CD14-positive monocyte (primary cell): ENCODE measurements at regions not wholly inside any gene's neighbourhood (a gene's known extent, or its start where the extent isn't known, plus 50 kb on each side); places are given as distances from the start of the nearest gene placed in this dataset.

Experiments used
- DNase-seq, 3 donors: peaks; one replicate each; pipeline ENCODE4 v3.0.0-alpha.2; 2011 to 2022
- H2AFZ ChIP-seq: 2 replicates; pipeline ENCODE4 v1.6.0; 2012; ENCODE audit warnings: mild to moderate bottlenecking, low read depth, low read length, inconsistent platforms; ENCODE audit not compliant: insufficient read depth, poor library complexity, severe bottlenecking
- H3K27ac ChIP-seq, 2 donors: 1 replicate in 1 of 2; 2 replicates in 1 of 2; pipeline ENCODE4 v1.5.1; 2012 to 2013; ENCODE audit warnings: low read length in 2 of 2, control low read depth in 1 of 2, inconsistent platforms in 1 of 2, low read depth in 1 of 2, mild to moderate bottlenecking in 1 of 2
- H3K27me3 ChIP-seq, 2 donors: one replicate each; pipeline versions ENCODE4 v1.6.0 to v1.6.1; 2011 to 2013; ENCODE audit warnings: low read length in 2 of 2; ENCODE audit not compliant: control insufficient read depth in 2 of 2, insufficient read depth in 2 of 2
- H3K36me3 ChIP-seq, 2 donors: replicated peaks in 1 of 2; 1 replicate in 1 of 2; 2 replicates in 1 of 2; pipeline versions ENCODE4 v1.5.1 to v1.6.1; 2012 to 2013; ENCODE audit warnings: low read length in 2 of 2, control low read depth in 1 of 2, inconsistent platforms in 1 of 2, mild to moderate bottlenecking in 1 of 2; ENCODE audit not compliant: insufficient read depth in 2 of 2, control insufficient read depth in 1 of 2
- H3K4me1 ChIP-seq, 2 donors: 1 replicate in 1 of 2; 2 replicates in 1 of 2; pipeline versions ENCODE4 v1.5.1 to v1.6.1; 2012 to 2013; ENCODE audit warnings: low read length in 2 of 2, control low read depth in 1 of 2, inconsistent platforms in 1 of 2, mild to moderate bottlenecking in 1 of 2, moderate library complexity in 1 of 2; ENCODE audit not compliant: insufficient read depth in 2 of 2, control insufficient read depth in 1 of 2
- H3K4me2 ChIP-seq: replicated peaks from 2 replicates; pipeline ENCODE3; 2012; ENCODE audit warnings: low read length, moderate library complexity, mild to moderate bottlenecking; ENCODE audit not compliant: poor library complexity, severe bottlenecking; ENCODE audit errors: extremely low read depth
- H3K4me3 ChIP-seq, 3 experiments: fragments of 200-600 bp in 1 of 3; sonication (generic) in 1 of 3; replicated peaks in 1 of 3; 1 replicate in 2 of 3; 2 replicates in 1 of 3; pipeline ENCODE4 v1.5.1; 2011 to 2013; ENCODE audit warnings: low read length in 3 of 3, mild to moderate bottlenecking in 3 of 3, control low read depth in 2 of 3, low read depth in 2 of 3, inconsistent platforms in 1 of 3, moderate library complexity in 1 of 3
- H3K79me2 ChIP-seq: 2 replicates; pipeline ENCODE4 v1.6.0; 2012; ENCODE audit warnings: mild to moderate bottlenecking, control low read depth, inconsistent platforms, low read length, moderate library complexity; ENCODE audit not compliant: insufficient read depth
- H3K9ac ChIP-seq: 2 replicates; pipeline ENCODE4 v1.6.0; 2017; ENCODE audit warnings: low read length, mild to moderate bottlenecking; ENCODE audit not compliant: insufficient read depth, poor library complexity, severe bottlenecking
- H3K9me3 ChIP-seq, 2 donors: replicated peaks in 1 of 2; 1 replicate in 1 of 2; 2 replicates in 1 of 2; pipeline versions ENCODE4 v1.5.1 to v1.6.1; 2012 to 2013; ENCODE audit warnings: low read length in 2 of 2, control low read depth in 1 of 2; ENCODE audit not compliant: control insufficient read depth in 1 of 2, insufficient read depth in 1 of 2
- H4K20me1 ChIP-seq: 2 replicates; pipeline ENCODE4 v1.6.0; 2012; ENCODE audit warnings: mild to moderate bottlenecking, low read length, control low read depth, moderate library complexity; ENCODE audit not compliant: insufficient read depth
- H3K27ac Mint-ChIP-seq, 7 donors: one replicate each; pipeline ENCODE4 v1.8.0; 2020; ENCODE audit warnings: mild to moderate bottlenecking in 7 of 7, mixed read lengths in 7 of 7, moderate library complexity in 6 of 7, inconsistent platforms in 2 of 7
- H3K27me3 Mint-ChIP-seq, 3 donors: one replicate each; pipeline ENCODE4 v1.8.0; 2021 to 2022; ENCODE audit warnings: low read depth in 3 of 3, mild to moderate bottlenecking in 3 of 3, mixed read lengths in 3 of 3, moderate library complexity in 3 of 3, inconsistent platforms in 1 of 3
- H3K36me3 Mint-ChIP-seq, 2 donors: one replicate each; pipeline ENCODE4 v1.8.0; 2020; ENCODE audit warnings: mixed read lengths in 2 of 2, inconsistent platforms in 1 of 2, mild to moderate bottlenecking in 1 of 2
- H3K4me1 Mint-ChIP-seq: one replicate; pipeline ENCODE4 v1.8.0; 2020; ENCODE audit warnings: mild to moderate bottlenecking, mixed read lengths
- H3K4me3 Mint-ChIP-seq, 2 donors: one replicate each; pipeline ENCODE4 v1.8.0; 2020; ENCODE audit warnings: mild to moderate bottlenecking in 2 of 2, mixed read lengths in 2 of 2, moderate library complexity in 1 of 2
- H3K9me3 Mint-ChIP-seq, 7 donors: one replicate each; pipeline ENCODE4 v1.8.0; 2020 to 2022; ENCODE audit warnings: mixed read lengths in 7 of 7, mild to moderate bottlenecking in 6 of 7, moderate library complexity in 6 of 7, inconsistent platforms in 2 of 7
- WGBS: methylation state at CpG from one replicate; pipeline ENCODE4 v1.1.5; 2013; ENCODE audit warnings: missing lambda C conversion rate; ENCODE audit not compliant: insufficient coverage; 5-methylcytosine and 5-hydroxymethylcytosine counted together
- intact Hi-C, 2 donors: fragments of 100-400 bp; cut with micrococcal nuclease; formaldehyde crosslinking; loops; one replicate each; pipeline versions ENCODE4 v1.15.0 to v1.15.1; 2023
- TF ChIP-seq, protein P1 (sequence below): fragments of 200-600 bp; IDR thresholded peaks from one replicate; pipeline ENCODE4 v1.8.0; 2022; ENCODE audit warnings: antibody characterized with exemption, mild to moderate bottlenecking

DNA sequence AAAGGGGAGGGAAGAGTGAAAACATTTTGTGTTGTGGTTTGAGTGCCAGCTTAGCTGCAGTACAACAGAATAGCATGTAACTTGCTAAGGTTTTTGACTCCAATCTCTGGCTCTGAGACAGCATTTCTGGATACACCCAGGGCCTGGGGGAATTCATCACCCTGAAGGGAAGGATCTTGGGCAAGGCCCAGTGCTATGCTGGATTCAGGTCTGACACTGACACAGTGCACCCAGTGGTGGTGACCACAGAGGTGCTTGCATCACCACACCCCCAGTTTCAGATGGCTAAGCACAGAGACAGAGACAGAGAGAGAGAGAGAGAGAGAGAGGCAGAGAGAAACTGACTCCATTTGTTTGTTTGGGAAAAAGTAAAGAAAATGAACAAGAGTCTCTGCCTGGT is 74.1 kb upstream of the KBTBD8 start:
- Mint-ChIP-seq H3K27ac (no peak overlapping the region), H3K36me3 (no peaks in the 10 kb centered on the region), H3K27me3 (peaks cover 0 to 3% (median 2%) of the 10 kb centered on the region in 3 donors), H3K4me3 (no peak overlapping the region), H3K4me1 (no peaks in the 10 kb centered on the region), H3K9me3 (peaks cover 0 to 17% (median 9%) of the 10 kb centered on the region in 7 donors)
- DNase-seq, result no peak
- Histone ChIP-seq H3K9me3 (peaks cover 0 to 14% of the 10 kb centered on the region in 2 donors), H3K79me2 (no peaks in the 10 kb centered on the region), H3K27me3 (no peaks in the 10 kb centered on the region), H3K4me1 (no peaks in the 10 kb centered on the region), H3K36me3 (no peaks in the 10 kb centered on the region), H3K4me2 (no peak overlapping the region), H4K20me1 (no peaks in the 10 kb centered on the region), H3K27ac (no peak overlapping the region), H3K4me3 (no peak overlapping the region), H3K9ac (no peak overlapping the region), H2AFZ (no peak overlapping the region)
- TF ChIP-seq, protein P1, sequence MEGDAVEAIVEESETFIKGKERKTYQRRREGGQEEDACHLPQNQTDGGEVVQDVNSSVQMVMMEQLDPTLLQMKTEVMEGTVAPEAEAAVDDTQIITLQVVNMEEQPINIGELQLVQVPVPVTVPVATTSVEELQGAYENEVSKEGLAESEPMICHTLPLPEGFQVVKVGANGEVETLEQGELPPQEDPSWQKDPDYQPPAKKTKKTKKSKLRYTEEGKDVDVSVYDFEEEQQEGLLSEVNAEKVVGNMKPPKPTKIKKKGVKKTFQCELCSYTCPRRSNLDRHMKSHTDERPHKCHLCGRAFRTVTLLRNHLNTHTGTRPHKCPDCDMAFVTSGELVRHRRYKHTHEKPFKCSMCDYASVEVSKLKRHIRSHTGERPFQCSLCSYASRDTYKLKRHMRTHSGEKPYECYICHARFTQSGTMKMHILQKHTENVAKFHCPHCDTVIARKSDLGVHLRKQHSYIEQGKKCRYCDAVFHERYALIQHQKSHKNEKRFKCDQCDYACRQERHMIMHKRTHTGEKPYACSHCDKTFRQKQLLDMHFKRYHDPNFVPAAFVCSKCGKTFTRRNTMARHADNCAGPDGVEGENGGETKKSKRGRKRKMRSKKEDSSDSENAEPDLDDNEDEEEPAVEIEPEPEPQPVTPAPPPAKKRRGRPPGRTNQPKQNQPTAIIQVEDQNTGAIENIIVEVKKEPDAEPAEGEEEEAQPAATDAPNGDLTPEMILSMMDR, result no peak
- intact Hi-C loops, result no loop called here

DNA sequence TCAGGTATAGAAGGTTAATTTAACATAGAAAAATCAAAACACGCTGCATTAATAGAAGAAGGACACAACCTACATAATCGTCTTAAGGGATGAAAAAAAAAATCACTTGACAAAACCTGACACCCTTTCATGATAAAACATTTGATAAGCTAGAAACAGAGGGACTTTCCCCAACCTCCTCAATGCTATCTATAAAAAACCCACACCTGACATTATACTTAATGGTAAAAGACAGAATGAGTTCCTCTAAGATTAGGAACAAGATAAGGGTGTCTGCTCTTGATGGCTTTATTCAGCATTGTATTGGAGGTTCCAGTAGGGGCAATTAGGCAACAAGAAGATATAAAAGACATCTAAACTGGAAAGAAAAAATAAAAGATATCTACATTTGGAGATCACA is 69.9 kb upstream of the KBTBD8 start:
- H3K9ac ChIP-seq, result no peak overlapping the region
- no peak for DNase-seq
- Mint-ChIP-seq H3K4me1 (no peaks in the 10 kb centered on the region), H3K36me3 (no peaks in the 10 kb centered on the region), H3K4me3 (no peak overlapping the region), H3K27me3 (peaks cover 0 to 10% (median 2%) of the 10 kb centered on the region in 3 donors), H3K9me3 (peaks cover 0 to 3% (median under 1%) of the 10 kb centered on the region in 7 donors), H3K27ac (no peak overlapping the region)
- no CpG with 5 or more reads among the region's 2 CpGs for WGBS
- H3K27me3 ChIP-seq, result no peaks in the 10 kb centered on the region
- no peaks in the 10 kb centered on the region for H3K36me3 ChIP-seq
- no peaks in the 10 kb centered on the region for H3K79me2 ChIP-seq
- no peak overlapping the region for H2AFZ ChIP-seq
- H3K27ac ChIP-seq, result no peak overlapping the region
- no peaks in the 10 kb centered on the region for H3K9me3 ChIP-seq
- H3K4me3 ChIP-seq, result no peak overlapping the region
- intact Hi-C loops, result no loop called here
- no peaks in the 10 kb centered on the region for H3K4me1 ChIP-seq
- TF ChIP-seq, protein P1, result no peak
- no peak overlapping the region for H3K4me2 ChIP-seq
- H4K20me1 ChIP-seq, result no peaks in the 10 kb centered on the region
